GM18507 (cell line): ENCODE measurements at regions not wholly inside any gene's neighbourhood (a gene's known extent, or its start where the extent isn't known, plus 50 kb on each side); places are given as distances from the start of the nearest gene placed in this dataset.

Experiments
- DNase-seq: peaks from one replicate; pipeline ENCODE4 v3.0.0; 2011; ENCODE audit warnings: low read depth; ENCODE audit not compliant: insufficient read length; ENCODE audit errors: extremely low spot score
- FAIRE-seq: peaks from 2 replicates; lab custom pipeline; 2011; peaks lifted over from hg19 to GRCh38; lab: Jason Lieb, UNC

- FAIRE-seq = no peak
- DNase-seq = no peak
Measured at GRCh38 chr11:130580891-130581492, 132.5 kb downstream of the ADAMTS15 start.

GRCh38 chr11:130581646-130582045 lies 133.2 kb downstream of the ADAMTS15 start:
- no peak for FAIRE-seq
- DNase-seq = no peak

GRCh38 chr11:130582176-130582575 lies 133.7 kb downstream of the ADAMTS15 start:
- no peak for FAIRE-seq
- no peak for DNase-seq

GRCh38 chr11:130582981-130583380 lies 134.5 kb downstream of the ADAMTS15 start:
- FAIRE-seq (no peak), DNase-seq (no peak)

GRCh38 chr11:130583801-130584211 lies 135.4 kb downstream of the ADAMTS15 start:
- no peak for DNase-seq
- no peak for FAIRE-seq

GRCh38 chr11:130585545-130585944 lies 137.1 kb downstream of the ADAMTS15 start:
- DNase-seq (no peak), FAIRE-seq (no peak)

- DNase-seq (no peak), FAIRE-seq (no peak)
Measured at GRCh38 chr11:130587658-130588057, 139.2 kb downstream of the ADAMTS15 start.

GRCh38 chr11:130588471-130588870 lies 140.0 kb downstream of the ADAMTS15 start:
- FAIRE-seq (no peak), DNase-seq (no peak)

- no peak for FAIRE-seq
- DNase-seq = no peak
Measured at GRCh38 chr11:130592056-130592455, 143.6 kb downstream of the ADAMTS15 start.

GRCh38 chr11:130593064-130593463 lies 144.6 kb downstream of the ADAMTS15 start:
- FAIRE-seq = no peak
- DNase-seq = no peak

- no peak for FAIRE-seq
- DNase-seq = no peak
Measured at GRCh38 chr11:130598433-130598832, 150.0 kb downstream of the ADAMTS15 start.

GRCh38 chr11:130599073-130599654 lies 150.7 kb downstream of the ADAMTS15 start:
- no peak for DNase-seq
- no peak for FAIRE-seq

GRCh38 chr11:130600139-130600538 lies 151.7 kb downstream of the ADAMTS15 start:
- FAIRE-seq (no peak), DNase-seq (no peak)

GRCh38 chr11:130600616-130601015 lies 152.2 kb downstream of the ADAMTS15 start:
- FAIRE-seq (no peak), DNase-seq (no peak)

GRCh38 chr11:130601141-130601540 lies 152.7 kb downstream of the ADAMTS15 start:
- FAIRE-seq = no peak
- no peak for DNase-seq

- DNase-seq (no peak), FAIRE-seq (no peak)
Measured at GRCh38 chr11:130601764-130602460, 153.5 kb downstream of the ADAMTS15 start.

- DNase-seq = no peak
- FAIRE-seq = no peak
Measured at GRCh38 chr11:130602641-130603334, 154.3 kb downstream of the ADAMTS15 start.

GRCh38 chr11:130603335-130603906 lies 155.0 kb downstream of the ADAMTS15 start:
- no peak for FAIRE-seq
- DNase-seq = no peak

- DNase-seq (no peak), FAIRE-seq (no peak)
Measured at GRCh38 chr11:130604606-130605005, 156.2 kb downstream of the ADAMTS15 start.

- FAIRE-seq = no peak
- no peak for DNase-seq
Measured at GRCh38 chr11:130606178-130606577, 157.7 kb downstream of the ADAMTS15 start.
